HT-29 (cell line): ENCODE measurements at regions not wholly inside any gene's neighbourhood (a gene's known extent, or its start where the extent isn't known, plus 50 kb on each side); places are given as distances from the start of the nearest gene placed in this dataset.
A peak's percentile ranks its signal among the peaks of the same experiment; 100 is the strongest.
"Not testable (repeated sequence)": the region's sequence is repeated elsewhere in the genome, so short reads cannot be mapped to it uniquely, and the experiment has no call there.

Experiments
- DNase-seq: peaks from one replicate; pipeline ENCODE4 v3.0.0-alpha.2; 2015; ENCODE audit warnings: low spot score

DNA sequence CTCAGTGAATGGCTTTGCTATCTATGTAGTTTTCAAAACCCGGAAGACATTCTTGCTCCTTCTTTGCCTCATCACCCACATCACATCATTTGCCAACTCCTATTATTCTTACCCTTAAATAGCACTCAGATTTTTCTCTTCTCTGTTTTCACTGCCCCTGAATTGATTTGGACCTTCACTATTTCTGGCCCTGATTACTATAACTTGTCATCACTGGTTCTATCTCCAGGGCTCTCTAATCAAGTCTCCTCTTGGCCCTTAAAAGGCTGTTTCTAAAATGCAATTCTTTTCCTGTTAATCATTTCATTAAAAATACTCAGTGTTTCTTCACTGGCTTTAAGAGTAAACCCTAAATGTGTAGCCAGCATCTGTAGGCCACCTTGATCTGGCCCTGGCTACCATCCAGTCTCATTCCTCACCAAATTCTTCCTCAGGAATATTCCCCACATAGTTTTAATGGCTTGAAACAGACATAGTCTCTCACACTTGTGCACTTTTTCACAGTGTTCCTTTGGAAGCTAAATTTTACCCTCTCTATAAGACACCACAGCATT, 437.1 kb upstream of the CBLB start:
- no peak for DNase-seq

DNA sequence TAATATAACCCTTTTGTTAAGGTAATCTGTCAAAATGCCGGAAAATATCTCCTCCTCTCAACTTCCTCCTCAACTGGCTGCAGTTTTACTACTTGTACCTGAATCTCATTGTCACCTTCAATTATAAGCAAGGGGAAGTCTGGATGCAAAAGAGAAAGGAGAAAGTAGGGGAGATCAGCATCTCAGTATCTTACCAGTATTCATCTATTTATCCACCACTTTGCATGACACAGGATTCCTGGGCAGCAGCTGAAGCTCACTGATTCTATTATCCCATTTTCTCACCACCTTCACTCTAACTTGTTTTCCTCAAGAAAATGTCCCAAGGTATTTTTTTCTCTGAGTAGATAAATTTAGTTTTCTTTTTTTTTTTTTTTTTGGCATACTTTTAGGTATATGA, 440.5 kb upstream of the CBLB start:
- no peak for DNase-seq

DNA sequence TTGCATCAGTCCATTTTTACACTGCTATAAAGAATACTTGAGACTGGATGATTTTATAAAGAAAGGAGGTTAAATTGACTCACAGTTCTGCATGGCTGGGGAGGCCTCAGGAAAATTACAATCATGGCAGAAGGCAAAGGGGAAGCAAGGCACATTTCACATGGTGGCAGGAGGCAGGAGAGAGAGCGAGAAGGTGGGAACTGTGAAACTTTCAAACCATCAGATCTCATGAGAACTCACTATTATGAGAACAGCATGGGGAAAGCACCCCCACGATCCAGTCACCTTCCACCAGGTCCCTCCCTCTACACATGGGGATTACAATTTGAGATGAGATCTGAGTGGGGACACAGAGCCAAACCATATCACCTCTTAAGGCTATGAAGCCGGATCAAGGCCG, 441.0 kb upstream of the CBLB start:
- not testable (repeated sequence) for DNase-seq

DNA sequence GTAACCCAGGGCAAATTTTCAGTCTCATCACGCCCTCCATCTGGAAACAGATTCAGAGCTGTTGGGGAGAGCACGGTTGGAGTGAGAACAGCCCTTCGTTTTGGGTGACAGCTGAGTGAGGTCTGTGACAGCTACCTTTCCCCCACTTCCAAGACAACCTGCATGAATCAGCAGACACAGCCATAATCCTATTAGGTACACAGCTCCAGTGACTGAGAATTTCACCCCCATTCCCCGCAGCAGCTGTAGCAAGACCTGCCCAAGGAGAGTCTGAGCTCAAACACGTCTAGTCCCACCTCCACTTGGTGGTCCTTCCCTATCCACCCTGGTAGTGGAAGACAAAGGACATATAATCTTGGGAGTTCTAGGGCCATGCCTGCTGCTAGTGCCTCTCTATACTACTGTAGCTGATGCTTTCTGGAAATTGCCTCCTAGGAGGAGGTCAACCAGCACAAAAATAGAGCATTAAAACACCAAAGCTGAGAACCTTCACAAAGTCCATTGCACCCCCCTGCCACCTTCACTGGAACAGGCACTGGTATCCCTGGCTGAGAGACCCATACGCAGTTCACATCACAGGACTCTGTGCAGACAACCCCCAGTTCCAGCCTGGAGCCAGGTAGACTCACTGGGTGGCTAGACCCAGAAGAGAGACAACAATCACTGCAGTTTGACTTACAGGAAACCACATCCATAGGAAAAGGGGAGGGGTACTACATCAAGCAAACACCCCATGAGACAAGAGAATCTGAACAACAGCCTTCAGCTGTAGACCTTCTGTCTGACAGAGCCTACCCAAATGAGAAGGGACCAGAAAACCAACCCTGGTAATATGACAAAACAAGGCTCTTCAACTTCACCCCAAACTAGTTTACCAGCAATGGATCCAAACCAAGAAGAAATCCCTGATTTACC, 448.6 kb upstream of the CBLB start:
- no peak for DNase-seq

DNA sequence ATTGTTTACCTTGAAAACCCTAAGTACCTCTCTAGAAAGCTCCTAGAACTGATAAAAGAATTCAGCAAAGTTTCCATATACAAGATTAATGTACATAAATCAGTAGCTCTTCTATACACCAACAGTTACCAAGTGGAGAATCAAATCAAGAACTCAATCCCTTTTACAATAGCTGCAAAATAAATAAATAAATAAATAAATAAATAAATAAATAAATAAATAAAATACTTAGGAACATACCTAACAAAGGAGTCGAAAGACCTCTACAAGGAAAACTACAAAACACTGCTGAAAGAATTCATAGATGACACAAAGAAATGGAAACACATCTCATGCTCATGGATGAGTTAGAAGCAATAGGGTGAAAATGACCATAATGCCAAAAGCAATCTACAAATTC, 452.6 kb upstream of the CBLB start:
- DNase-seq, result not testable (repeated sequence)

DNA sequence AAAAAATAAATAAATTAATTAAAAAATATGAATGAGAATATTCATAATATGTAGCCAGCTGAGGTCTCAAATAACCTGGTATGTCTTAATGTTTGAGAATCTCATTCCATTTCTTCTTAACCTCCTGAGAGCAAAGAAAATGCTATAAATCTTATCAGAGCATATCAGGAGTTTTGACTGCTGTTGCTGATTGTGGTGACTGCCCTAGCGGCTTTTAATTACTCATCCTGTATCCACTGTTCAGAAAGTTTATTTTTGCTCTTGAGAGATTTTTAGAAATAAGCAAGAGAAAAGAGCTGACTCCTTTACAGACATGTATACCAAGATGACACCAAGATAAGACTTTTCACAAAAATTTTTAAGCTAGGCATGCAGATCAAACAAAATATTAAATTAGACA, 454.8 kb upstream of the CBLB start:
- DNase-seq, result no peak

DNA sequence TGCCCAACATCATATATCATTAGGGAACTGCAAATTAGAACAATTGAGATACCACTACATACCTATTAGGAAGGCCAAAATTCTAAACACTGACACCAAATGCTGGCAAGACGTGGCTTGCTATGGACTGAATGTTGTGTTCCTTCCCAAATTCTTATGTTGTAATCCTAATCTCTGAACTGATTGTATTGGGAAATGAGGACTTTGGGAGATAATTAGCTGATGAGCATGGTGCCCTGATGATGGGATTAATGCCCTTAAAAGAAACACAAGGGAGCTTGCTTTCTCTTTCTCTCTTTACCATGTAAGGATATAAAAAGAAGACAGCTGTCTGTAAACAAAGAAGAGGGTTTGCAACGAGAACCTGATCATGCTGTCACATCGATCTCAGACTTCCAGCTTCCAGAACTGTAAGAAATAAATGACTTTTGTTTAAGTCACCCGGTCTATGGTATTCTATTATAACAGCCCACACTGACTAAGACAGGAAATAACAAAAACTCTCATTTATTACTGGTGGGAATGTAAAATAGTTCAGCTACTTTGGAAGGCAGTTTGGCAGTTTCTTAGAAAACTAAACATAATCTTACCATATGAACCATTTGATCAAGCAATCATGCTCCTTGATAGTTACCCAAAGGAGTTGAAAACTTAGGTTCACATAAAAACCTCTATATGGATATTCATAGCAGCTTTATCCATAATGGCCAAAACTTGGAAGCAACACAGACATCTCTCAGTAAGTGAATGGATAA, 458.3 kb upstream of the CBLB start:
- no peak for DNase-seq

DNA sequence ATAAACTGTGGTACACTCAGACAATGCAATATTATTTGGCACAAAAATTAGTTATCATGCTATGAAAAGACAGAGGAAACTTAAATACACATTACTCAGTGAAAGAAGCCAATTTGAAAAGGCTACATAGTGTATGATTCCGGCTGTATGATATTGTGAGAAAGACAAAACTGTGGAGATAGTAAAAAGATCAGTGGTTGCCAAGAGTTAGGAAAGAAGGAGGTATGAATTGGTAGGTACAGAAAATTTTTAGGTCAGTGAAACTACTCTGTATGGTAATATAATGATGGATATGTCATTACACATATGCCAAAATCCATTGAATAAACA, 458.8 kb upstream of the CBLB start:
- no peak for DNase-seq

DNA sequence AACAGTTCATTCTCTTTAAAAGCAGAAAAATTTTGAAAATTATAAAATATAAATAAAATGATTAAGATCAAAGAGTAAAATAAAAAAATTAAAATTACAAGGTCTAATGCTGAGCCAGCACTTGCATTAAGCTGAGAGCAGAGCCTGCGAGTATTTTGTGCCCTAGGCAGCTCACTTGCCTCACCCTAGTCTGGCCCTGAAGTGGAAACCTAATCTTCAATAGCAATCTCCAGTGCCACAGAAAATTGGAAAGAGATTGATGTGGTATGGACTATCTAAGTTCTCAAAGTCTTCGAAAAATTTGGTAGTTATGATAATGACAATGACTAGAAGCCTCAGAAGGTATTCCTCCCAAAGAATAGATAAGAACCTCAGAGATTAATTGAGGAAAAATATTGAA, 459.4 kb upstream of the CBLB start:
- DNase-seq, result no peak

DNA sequence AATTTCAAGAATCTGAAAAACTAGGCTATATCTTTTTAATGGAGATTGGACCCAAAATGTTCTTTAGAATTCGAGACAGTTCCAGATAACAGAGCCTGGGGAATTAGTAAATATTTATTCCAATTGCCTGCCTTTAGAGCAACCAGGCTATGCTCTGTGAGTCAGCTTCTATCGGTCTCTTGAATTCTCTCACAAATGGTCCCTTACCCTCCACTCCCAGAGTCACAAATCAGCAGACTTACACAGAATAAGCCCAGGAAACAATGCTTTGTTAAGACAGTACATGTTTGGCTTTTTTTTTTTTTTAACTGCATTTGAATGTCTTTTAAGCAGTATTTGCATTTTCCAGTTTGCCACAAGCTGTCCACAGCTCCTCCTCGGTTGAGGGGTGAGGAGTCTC, 460.7 kb upstream of the CBLB start:
- no peak for DNase-seq

DNA sequence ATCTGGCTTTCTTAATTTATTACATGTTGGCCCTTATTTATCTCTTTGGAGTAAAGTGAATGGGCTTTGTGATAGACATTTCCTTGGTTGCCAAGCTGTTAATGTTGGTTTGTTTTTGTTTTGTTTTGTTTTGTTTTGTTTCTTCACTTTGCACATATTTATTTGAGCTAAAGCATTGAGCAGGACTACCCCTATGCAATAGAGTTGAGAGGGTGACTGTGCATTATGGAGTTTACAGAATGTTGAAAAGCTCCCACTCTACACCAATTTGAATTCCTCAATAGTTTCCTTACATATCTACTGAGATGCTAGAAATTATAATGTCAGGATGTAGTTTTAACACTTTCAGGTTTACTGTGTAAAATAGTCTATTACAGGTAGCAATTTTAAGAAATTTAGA, 462.8 kb upstream of the CBLB start:
- no peak for DNase-seq

DNA sequence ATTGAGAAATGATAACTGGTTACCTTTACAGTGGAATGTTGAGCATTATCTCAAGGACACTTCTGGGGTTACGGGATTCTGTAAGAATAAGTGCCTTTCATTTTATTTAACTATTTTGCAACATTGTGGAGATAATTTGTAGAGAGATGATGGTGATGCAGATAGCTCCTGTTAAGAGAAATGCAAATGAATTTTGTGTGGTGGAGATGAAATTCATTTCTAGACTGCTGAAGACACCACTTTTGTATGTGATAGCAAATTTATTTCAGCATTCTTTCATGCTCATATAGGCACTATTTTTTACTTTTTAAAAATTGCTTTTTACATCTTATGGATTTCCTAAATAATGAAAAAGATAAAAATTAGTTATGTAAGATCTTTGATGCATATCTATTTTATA, 463.3 kb upstream of the CBLB start:
- DNase-seq, result no peak

DNA sequence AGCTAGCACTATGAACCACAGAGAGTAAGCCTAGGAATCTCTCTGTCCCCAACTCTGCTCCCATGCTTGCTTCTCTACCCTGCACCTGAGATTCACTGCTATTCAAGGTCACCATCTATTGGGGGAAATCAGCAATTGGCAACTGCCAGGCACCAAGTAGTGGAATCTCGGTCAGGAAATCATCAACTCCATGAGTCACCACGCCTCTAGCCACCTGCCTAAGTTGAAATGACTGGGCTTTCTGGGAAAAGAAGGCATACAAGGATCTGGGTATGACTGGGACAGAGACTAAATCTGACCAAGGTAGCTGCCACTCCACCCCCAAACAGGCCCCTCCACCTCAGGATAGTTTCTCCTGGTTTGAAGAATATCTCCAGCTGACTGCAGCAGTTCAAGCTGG, 464.1 kb upstream of the CBLB start:
- peak; percentile 26 for DNase-seq

DNA sequence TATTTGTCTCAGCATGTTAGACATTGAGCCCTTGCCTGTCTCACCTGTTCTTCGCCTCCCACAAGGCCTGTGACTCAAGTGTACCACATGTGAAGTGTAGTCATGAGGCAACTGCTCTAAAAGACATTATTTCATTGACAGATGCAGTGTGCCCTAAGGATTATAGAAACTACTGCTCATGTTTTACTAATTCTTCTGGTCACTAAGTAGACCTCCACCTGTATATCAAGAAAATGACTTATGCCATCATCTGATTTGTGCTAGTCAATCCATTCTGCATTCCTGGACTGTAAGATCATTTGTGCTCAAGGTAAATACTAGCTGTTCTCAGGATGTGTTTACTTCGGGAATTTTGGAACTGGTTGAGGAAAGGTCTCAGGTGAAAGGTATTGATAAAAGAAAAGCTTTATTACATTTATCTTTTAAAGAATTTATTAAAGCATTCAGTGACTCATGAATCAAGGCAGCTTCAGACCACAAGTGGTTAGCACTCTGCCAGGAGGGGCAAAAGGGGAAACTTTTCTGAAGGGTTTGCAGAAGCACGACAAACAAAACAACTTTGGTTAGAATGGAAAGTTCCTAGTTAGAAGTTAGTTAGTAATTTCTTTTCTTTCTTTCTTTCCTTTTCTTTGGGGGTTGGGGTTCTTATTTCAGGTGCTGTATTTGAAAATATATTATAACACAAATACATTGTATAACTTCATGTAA, 465.3 kb upstream of the CBLB start:
- DNase-seq, result peak; percentile 38

DNA sequence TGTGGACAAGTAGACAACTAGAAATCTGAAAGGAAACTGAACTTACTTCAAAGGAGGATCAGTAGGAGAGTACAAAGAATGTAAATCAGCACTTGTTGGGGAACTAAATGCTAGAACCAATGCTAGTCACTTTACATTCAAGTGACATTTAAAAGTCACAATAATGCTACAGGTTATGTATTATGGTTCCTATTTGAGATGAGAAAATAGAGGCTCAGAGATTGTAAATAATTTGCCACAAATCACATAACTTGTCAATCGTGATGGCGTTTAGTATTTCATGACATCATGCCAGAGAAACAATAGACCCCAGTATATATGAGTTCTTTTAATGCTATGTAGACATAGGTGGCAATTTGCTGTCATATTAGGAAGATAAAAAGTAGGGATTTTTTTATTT, 467.8 kb upstream of the CBLB start:
- DNase-seq, result no peak

DNA sequence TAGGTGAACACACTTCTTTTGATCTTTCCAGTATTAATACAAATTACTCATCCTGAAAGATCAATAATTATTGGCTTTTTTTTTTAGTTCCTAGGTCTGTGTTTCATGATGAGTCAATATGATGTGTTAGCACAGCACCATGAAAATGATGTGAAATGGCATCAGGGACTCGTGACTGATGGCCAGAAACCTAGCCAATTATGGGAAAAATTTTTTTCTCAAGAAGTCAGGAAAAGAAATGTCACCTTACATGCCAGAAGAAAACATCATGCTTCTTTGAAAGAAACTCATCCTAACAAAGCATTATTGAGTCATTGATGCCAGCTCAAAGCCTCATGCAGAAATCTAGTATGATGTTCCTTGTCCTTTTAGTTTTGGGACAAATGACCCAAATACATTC, 468.3 kb upstream of the CBLB start:
- no peak for DNase-seq

DNA sequence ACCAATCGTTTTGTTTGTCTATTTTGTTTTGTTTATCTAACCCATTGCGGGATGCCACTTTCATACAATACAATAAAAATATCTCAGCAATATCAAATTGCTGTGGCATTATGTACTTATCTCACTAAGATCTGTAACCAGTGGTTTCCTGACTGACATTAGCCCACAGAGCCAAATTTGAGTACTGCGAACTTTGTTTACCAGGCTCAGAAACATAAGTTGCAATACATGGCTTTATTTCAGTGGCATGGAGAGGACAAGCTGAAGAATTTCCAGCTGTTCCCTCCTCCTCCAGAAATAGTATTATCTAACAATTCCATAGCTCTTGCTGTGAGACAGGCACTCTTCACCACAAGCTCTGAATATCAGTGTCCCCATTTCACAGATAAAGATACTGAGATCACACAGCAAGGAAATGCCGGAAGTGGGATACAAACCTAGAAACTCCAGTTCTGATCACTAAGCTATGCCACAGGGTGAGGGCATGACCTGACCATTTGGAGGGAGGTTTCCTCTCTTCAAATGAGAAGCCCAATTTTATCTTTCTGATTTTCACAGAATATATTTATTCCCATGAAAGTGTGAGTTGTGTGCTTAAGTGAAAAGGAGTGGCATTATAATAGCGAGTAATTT, 469.9 kb upstream of the CBLB start:
- DNase-seq, result no peak

DNA sequence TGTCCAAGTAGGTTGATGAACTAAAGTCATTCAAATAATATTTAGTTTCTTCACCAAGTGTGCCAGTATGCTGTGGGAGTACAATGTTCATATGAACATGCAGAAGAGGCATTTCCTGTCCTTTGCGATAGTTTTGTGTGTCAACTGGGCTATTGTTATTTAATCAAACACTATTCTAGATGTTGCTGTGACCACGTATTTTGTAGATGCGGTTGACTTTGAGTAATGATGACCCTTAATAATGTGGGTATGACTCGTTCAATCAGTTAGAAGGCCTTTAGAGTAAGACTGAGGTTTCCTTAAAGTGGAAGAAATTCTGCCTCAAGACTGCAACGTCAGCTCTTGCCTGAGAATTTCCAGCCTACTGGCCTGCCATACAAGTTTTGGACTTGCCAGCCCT, 470.7 kb upstream of the CBLB start:
- no peak for DNase-seq

DNA sequence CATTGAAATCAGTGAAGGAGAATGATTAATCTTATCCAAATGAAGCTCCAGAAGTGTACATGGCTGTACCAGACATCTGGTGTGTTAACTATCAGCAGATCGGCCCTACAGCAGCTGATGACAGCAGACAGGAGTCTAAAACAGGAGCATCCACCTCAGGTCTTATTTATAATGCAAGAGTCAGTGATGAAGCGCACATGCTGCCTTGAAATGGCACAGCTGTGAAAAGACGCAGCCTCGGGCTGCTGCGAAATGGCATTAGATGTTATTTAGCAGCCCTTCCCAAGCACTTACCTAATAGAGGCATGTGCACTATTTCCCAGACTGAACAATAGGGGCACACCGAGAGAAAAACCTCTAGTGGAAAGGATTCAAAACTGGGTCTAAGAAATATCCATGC, 472.3 kb upstream of the CBLB start:
- DNase-seq, result no peak

DNA sequence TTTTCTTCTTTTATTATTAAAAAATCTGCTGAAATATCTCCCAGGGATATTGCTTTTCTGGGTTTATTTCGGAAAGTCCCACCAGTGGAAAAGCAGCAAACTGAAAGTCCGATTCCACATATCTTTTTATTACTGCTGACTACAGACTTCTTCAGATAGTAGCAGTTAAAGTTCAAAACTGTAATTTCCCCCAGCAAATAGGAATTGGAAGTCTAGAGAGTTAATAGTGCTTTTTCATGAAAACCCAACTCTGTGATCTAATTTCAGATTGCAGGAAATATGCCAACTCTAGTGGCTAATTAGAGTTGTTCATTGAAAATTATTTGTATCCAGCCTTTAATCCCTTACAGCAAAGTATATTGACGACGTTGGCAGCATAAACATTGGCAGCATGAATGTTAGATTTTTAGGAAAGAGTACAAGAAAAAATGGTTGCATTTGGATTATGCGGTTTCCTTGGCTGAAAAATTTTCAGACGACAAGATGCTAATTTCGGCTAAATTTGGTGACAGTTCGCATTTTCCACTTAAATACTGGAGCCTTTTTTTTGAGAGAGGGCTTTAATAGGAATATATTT, 472.9 kb upstream of the CBLB start:
- no peak for DNase-seq

DNA sequence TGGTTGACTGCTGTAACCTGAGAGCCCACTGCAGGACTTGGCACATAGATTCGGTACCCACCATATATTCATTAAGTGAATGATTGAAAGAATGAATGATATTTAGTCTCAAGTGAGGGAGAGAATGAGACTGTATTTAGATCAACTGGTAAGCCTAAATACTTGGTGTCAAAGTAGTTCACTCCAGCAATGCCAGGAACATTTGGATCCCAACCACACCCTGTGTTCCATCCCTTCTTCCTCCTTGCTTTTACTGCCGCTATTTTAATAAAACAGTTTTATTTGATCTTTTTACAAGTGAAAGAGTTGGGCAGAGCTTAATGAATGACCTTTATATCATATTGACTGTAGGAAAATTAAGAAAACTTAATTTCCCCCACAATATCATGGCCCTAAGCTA, 473.6 kb upstream of the CBLB start:
- no peak for DNase-seq
